ENCODE measurements at regions not wholly inside any gene's neighbourhood (a gene's known extent, or its start where the extent isn't known, plus 50 kb on each side); places are given as distances from the start of the nearest gene placed in this dataset.

GRCh38 chr5:77151501-77151900 is 59.0 kb upstream of the PDE8B start:
- H3K4me1 ChIP-seq (ENCODE audit: insufficient read depth), result no peaks in the 10 kb centered on the region
- TF ChIP-seq POLR2A (IDR thresholded peaks at IDR 0.05) (no peak), EP300 (IDR thresholded peaks at IDR 0.05) (no peak), CTCF (IDR thresholded peaks at IDR 0.05) (no peak)
- 90 to 98% (median 98%) methylated on average over 1 of the region's 1 CpG for WGBS, 3 donors
- no peak overlapping the region for H3K27ac ChIP-seq
- H3K9me3 ChIP-seq, result no peaks in the 10 kb centered on the region
- no peaks in the 10 kb centered on the region for H3K27me3 ChIP-seq
- no peak overlapping the region for H3K4me3 ChIP-seq
- H3K36me3 ChIP-seq, result no peaks in the 10 kb centered on the region
- intact Hi-C loops (cut with DNase I), result no loop called here
- no peak for DNase-seq

GRCh38 chr5:77146896-77147295 is 59.8 kb upstream of the ZBED3 start:
- intact Hi-C loops (cut with DNase I), result loop anchor here in 2 of 4 donors (10.0 kb wide), 1 partner anchor 348 kb away; the partner anchor contains the start of gene WDR41 (in 2 of the 2)
- Histone ChIP-seq H3K27me3 (no peaks in the 10 kb centered on the region), H3K9me3 (no peaks in the 10 kb centered on the region), H3K36me3 (no peaks in the 10 kb centered on the region), H3K27ac (no peak overlapping the region), H3K4me3 (no peak overlapping the region), H3K4me1 (ENCODE audit: insufficient read depth) (no peaks in the 10 kb centered on the region)
- no peak for TF ChIP-seq EP300 (IDR thresholded peaks at IDR 0.05)
- TF ChIP-seq POLR2A (IDR thresholded peaks at IDR 0.05), result no peak
- TF ChIP-seq CTCF (IDR thresholded peaks at IDR 0.05), result no peak
- 88 to 92% (median 90%) methylated on average over 2 of the region's 2 CpGs for WGBS, 3 donors
- DNase-seq, result no peak

- H3K4me1 ChIP-seq (ENCODE audit: insufficient read depth), result no peaks in the 10 kb centered on the region
- no peak overlapping the region for H3K4me3 ChIP-seq
- no peak for DNase-seq
- intact Hi-C loops (cut with DNase I), result loop anchor here in 2 of 4 donors (10.0 kb wide), 1 partner anchor 349 kb away; the partner anchor contains the start of gene WDR41 (in 2 of the 2)
- 34 to 69% (median 36%) methylated on average over 1 of the region's 1 CpG for WGBS, 3 donors
- H3K27me3 ChIP-seq, result no peaks in the 10 kb centered on the region
- no peak overlapping the region for H3K27ac ChIP-seq
- TF ChIP-seq POLR2A (IDR thresholded peaks at IDR 0.05) (no peak), EP300 (IDR thresholded peaks at IDR 0.05) (no peak)
- no peaks in the 10 kb centered on the region for H3K9me3 ChIP-seq
- H3K36me3 ChIP-seq, result no peaks in the 10 kb centered on the region
Observed at GRCh38 chr5:77145666-77146065, 58.6 kb upstream of the ZBED3 start.

GRCh38 chr5:77144837-77145139 is 57.7 kb upstream of the ZBED3 start:
- Histone ChIP-seq H3K36me3 (no peaks in the 10 kb centered on the region), H3K27me3 (no peaks in the 10 kb centered on the region), H3K9me3 (no peaks in the 10 kb centered on the region), H3K4me3 (no peak overlapping the region), H3K4me1 (ENCODE audit: insufficient read depth) (no peaks in the 10 kb centered on the region), H3K27ac (no peak overlapping the region)
- intact Hi-C loops (cut with DNase I), result loop anchor here in 3 of 4 donors (1.0 to 10.0 kb wide), 2 partner anchors 348 to 350 kb away; partner anchors contain the start of gene WDR41 (in 3 of the 3)
- no peak for DNase-seq
- TF ChIP-seq CTCF (IDR thresholded peaks at IDR 0.05) (no peak), EP300 (IDR thresholded peaks at IDR 0.05) (no peak), POLR2A (IDR thresholded peaks at IDR 0.05) (no peak)
- WGBS, 3 donors, result 45 to 70% (median 45%) methylated on average over 1 of the region's 1 CpG

- DNase-seq, result peak; percentile 60 to 71 (median 68)
- no peaks in the 10 kb centered on the region for H3K9me3 ChIP-seq
- no peaks in the 10 kb centered on the region for H3K36me3 ChIP-seq
- TF ChIP-seq EP300 (IDR thresholded peaks at IDR 0.05) (no peak), CTCF (IDR thresholded peaks at IDR 0.05) (peak; percentile 29 to 54 (median 36)), POLR2A (IDR thresholded peaks at IDR 0.05) (no peak)
- H3K27ac ChIP-seq, result no peak overlapping the region
- no peaks in the 10 kb centered on the region for H3K27me3 ChIP-seq
- WGBS, 3 donors, result 47 to 50% (median 50%) methylated on average over 14 of the region's 14 CpGs
- intact Hi-C loops (cut with DNase I), result loop anchor here in 3 of 4 donors (1.0 to 10.0 kb wide), 2 partner anchors 348 to 351 kb away; partner anchors contain the start of gene WDR41 (in 3 of the 3)
- H3K4me3 ChIP-seq, result no peak overlapping the region
- no peaks in the 10 kb centered on the region for H3K4me1 ChIP-seq (ENCODE audit: insufficient read depth)
Observed at GRCh38 chr5:77143998-77144836, 57.1 kb upstream of the ZBED3 start.

All from ovary (tissue), 7 donors.